ENCODE measurements at regions not wholly inside any gene's neighbourhood (a gene's known extent, or its start where the extent isn't known, plus 50 kb on each side); places are given as distances from the start of the nearest gene placed in this dataset.

- H3K27me3 Mint-ChIP-seq, result peaks cover 10% of the 10 kb centered on the region
- H3K27ac Mint-ChIP-seq, result no peak overlapping the region
- H3K4me1 Mint-ChIP-seq (ENCODE audit: low read depth), result no peaks in the 10 kb centered on the region
- H3K36me3 Mint-ChIP-seq (ENCODE audit: low read depth), result no peaks in the 10 kb centered on the region
- H3K4me3 Mint-ChIP-seq, result no peak overlapping the region
- H3K9me3 Mint-ChIP-seq, result no peaks in the 10 kb centered on the region
Observed at GRCh38 chr16:55264949-55265348, 59.1 kb upstream of the IRX6 start.

- Mint-ChIP-seq H3K9me3 (no peaks in the 10 kb centered on the region), H3K27ac (no peak overlapping the region), H3K4me3 (no peak overlapping the region), H3K36me3 (ENCODE audit: low read depth) (no peaks in the 10 kb centered on the region), H3K4me1 (ENCODE audit: low read depth) (no peaks in the 10 kb centered on the region), H3K27me3 (peaks cover 10% of the 10 kb centered on the region)
Observed at GRCh38 chr16:55265926-55266325, 58.1 kb upstream of the IRX6 start.

GRCh38 chr16:55271945-55272513, 52.0 kb upstream of the IRX6 start:
- Mint-ChIP-seq H3K27ac (no peak overlapping the region), H3K4me3 (no peak overlapping the region), H3K27me3 (peaks cover 5% of the 10 kb centered on the region), H3K9me3 (no peaks in the 10 kb centered on the region), H3K4me1 (ENCODE audit: low read depth) (no peaks in the 10 kb centered on the region), H3K36me3 (ENCODE audit: low read depth) (no peaks in the 10 kb centered on the region)

- Mint-ChIP-seq H3K9me3 (no peaks in the 10 kb centered on the region), H3K27me3 (peaks cover 5% of the 10 kb centered on the region), H3K27ac (no peak overlapping the region), H3K4me1 (ENCODE audit: low read depth) (no peaks in the 10 kb centered on the region), H3K36me3 (ENCODE audit: low read depth) (no peaks in the 10 kb centered on the region), H3K4me3 (no peak overlapping the region)
Observed at GRCh38 chr16:55272744-55273143, 51.3 kb upstream of the IRX6 start.

- H3K27me3 Mint-ChIP-seq, result peaks cover 5% of the 10 kb centered on the region
- no peaks in the 10 kb centered on the region for H3K36me3 Mint-ChIP-seq (ENCODE audit: low read depth)
- no peaks in the 10 kb centered on the region for H3K4me1 Mint-ChIP-seq (ENCODE audit: low read depth)
- H3K9me3 Mint-ChIP-seq, result no peaks in the 10 kb centered on the region
- no peak overlapping the region for H3K27ac Mint-ChIP-seq
- no peak overlapping the region for H3K4me3 Mint-ChIP-seq
Observed at GRCh38 chr16:55273356-55273755, 50.6 kb upstream of the IRX6 start.

- no peak overlapping the region for H3K4me3 Mint-ChIP-seq
- no peaks in the 10 kb centered on the region for H3K9me3 Mint-ChIP-seq
- peaks cover 5% of the 10 kb centered on the region for H3K27me3 Mint-ChIP-seq
- no peaks in the 10 kb centered on the region for H3K36me3 Mint-ChIP-seq (ENCODE audit: low read depth)
- no peaks in the 10 kb centered on the region for H3K4me1 Mint-ChIP-seq (ENCODE audit: low read depth)
- H3K27ac Mint-ChIP-seq, result no peak overlapping the region
Observed at GRCh38 chr16:55273959-55274358, 50.0 kb upstream of the IRX6 start.
